Stomach smooth muscle (tissue), 2 donors: ENCODE measurements at regions not wholly inside any gene's neighbourhood (a gene's known extent, or its start where the extent isn't known, plus 50 kb on each side); places are given as distances from the start of the nearest gene placed in this dataset.
A peak's percentile ranks its signal among the peaks of the same experiment; 100 is the strongest.

Experiments used
- H3K27ac ChIP-seq: one replicate; pipeline ENCODE4 v1.7.0; 2013; ENCODE audit warnings: mild to moderate bottlenecking, low read length, inconsistent platforms
- H3K27me3 ChIP-seq, 2 donors: one replicate each; pipeline ENCODE4 v1.7.0; 2013; ENCODE audit warnings: low read length in 2 of 2; ENCODE audit not compliant: insufficient read depth in 2 of 2, control insufficient read depth in 1 of 2
- H3K36me3 ChIP-seq, 2 donors: one replicate each; pipeline ENCODE4 v1.7.0; 2013; ENCODE audit warnings: low read length in 2 of 2; ENCODE audit not compliant: control insufficient read depth in 2 of 2, insufficient read depth in 2 of 2
- H3K4me1 ChIP-seq: one replicate; pipeline ENCODE4 v1.7.0; 2013; ENCODE audit warnings: low read length; ENCODE audit not compliant: control insufficient read depth, insufficient read depth
- H3K4me3 ChIP-seq, 2 donors: one replicate each; pipeline ENCODE4 v1.7.0; 2013; ENCODE audit warnings: low read length in 2 of 2
- H3K9ac ChIP-seq, 2 donors: one replicate each; pipeline ENCODE4 v1.7.0; 2013; ENCODE audit warnings: low read length in 2 of 2, mild to moderate bottlenecking in 1 of 2
- H3K9me3 ChIP-seq, 2 donors: one replicate each; pipeline ENCODE4 v1.7.0; 2013; ENCODE audit warnings: low read length in 2 of 2; ENCODE audit not compliant: control insufficient read depth in 2 of 2
- donor health status: healthy.
- donor health status: Pancreatic carcinoma.

DNA sequence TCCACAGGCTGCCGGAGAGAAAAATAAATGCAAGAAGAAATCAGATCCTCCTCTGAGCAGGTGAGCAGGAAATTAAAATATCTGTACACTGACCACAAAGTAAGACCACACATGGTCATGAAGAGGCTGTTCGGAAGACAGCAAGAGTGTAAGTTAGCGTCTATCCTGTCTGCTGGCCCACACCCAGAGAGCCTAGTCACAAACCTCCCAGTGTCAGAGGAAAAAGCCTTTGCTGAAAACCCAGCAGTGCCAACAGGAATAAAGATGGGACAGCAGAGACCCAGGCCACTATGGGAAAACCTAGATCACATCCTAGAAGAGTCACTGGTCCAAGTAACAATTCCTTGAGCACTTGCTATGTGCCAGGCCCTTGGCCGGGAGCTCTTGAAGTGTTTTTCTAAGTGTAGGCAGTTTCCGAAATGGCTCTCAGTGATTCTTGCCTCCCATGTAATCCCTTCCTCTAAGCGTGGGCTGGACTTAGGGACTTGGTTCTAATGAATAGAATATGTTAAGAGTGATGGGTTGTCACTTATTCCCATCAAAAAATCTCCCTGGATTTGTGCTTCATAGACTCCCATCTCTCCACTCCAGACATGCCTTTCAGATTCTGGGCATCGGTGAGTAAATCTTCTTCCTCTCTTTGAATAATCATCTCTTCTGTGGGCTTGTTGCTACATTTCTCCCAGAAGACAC lies 110.9 kb upstream of the PKDCC start:
- H3K4me3 ChIP-seq: no peak overlapping the region
- no peaks in the 10 kb centered on the region for H3K27me3 ChIP-seq
- H3K9me3 ChIP-seq: no peaks in the 10 kb centered on the region
- no peak overlapping the region for H3K27ac ChIP-seq
- H3K9ac ChIP-seq: no peak overlapping the region
- peaks cover 19% of the 10 kb centered on the region for H3K4me1 ChIP-seq
- H3K36me3 ChIP-seq: no peaks in the 10 kb centered on the region

DNA sequence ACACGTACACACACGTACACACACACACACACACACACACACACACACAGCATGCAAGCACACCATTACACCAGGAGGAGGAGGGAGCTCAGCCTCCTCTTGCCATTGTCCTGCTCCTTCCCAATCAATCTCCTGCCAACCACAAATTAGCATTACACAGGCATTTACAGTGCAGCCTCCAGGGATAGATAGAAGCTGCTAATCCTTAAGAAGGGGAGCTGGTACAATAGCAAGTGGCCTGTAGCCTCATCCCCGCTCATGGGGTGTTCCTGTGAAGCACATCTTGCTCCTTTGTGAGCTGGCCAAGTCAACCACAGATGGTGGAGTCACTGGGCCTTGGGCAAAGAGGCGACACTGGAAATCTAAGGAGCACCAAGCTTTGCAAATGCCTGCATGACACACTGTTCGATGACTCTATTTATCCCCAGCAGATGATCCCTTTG lies 110.3 kb upstream of the PKDCC start:
- H3K9me3 ChIP-seq: no peaks in the 10 kb centered on the region
- H3K4me1 ChIP-seq: peaks cover 17% of the 10 kb centered on the region
- H3K27ac ChIP-seq: no peak overlapping the region
- no peaks in the 10 kb centered on the region for H3K27me3 ChIP-seq
- no peak overlapping the region for H3K9ac ChIP-seq
- no peak overlapping the region for H3K4me3 ChIP-seq
- H3K36me3 ChIP-seq: no peaks in the 10 kb centered on the region

DNA sequence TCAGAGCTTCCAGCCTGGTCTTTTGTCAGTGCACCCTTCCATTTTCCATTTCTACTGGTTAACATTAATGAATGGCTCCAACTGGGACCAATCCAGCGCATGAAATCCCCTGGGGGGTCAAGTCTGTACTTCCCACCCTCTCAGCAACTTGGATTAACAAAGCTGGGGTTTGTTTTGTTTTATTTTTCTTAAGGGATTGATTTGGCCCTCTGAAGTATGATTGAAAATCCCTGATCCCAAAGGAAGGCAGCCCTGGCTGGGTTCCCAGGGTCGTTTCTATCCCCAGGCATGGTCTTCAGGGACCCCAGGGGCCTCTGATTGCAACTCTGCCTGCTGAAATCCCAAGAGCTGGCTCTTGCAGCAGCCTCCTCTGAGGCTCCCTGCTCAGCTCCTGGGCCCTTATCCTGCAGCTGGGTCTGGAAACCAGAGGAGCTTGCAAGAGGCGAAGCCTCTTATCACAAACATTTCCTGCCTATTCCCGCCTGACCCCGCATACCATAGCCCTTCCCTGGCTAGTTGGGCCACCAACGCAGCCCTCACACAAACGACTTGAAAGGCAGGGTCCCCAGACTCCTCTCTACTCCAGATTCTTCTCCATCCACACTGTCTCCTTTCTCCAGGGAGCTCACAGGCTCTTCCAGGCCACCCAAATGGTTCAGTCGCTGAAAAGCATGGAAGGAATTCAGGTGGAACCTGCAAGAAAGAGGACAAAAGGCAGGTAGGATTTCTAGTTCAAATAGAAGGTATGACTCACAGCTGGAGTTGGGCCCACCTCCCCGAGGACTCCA lies 109.7 kb upstream of the PKDCC start:
- no peaks in the 10 kb centered on the region for H3K9me3 ChIP-seq
- H3K27me3 ChIP-seq: no peaks in the 10 kb centered on the region
- H3K9ac ChIP-seq: no peak overlapping the region
- peaks cover 17% of the 10 kb centered on the region for H3K4me1 ChIP-seq
- no peak overlapping the region for H3K4me3 ChIP-seq
- H3K27ac ChIP-seq: no peak overlapping the region
- H3K36me3 ChIP-seq: no peaks in the 10 kb centered on the region

DNA sequence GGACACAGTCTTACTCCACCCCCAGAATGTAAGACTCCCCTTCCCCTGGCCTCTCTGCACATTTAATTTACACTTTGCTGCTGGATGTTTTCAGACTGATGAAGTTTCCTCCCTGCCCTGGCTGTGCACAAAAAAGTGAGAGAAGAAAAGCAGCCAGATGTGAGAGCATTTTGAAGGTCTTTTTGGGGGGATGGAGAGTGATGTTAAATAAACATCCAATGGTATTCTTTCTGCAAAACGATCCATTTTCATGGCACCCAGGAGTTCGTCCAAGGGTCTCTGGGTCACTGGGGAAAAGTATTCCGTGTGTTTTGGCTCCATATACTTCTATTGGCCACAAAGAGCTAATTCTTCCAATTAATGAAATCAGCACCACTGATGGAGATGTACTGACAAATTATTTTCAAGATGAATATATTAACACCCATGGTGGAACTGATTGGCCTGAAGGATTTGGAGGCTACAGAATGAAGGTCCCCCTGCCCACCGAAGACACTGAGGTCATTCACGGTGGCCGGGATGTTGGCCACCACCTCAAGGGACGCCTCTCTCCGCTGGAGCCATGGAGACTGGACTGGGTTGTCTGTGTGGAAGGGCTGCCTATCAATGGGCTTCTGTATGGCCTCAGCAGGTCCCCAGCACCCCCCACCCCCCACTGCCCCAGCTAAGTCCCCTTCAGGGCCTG lies 107.6 kb upstream of the PKDCC start:
- no peak overlapping the region for H3K9ac ChIP-seq
- H3K9me3 ChIP-seq: no peaks in the 10 kb centered on the region
- H3K4me1 ChIP-seq: peaks cover 6% of the 10 kb centered on the region
- no peak overlapping the region for H3K27ac ChIP-seq
- no peak overlapping the region for H3K4me3 ChIP-seq
- H3K36me3 ChIP-seq: no peaks in the 10 kb centered on the region
- no peaks in the 10 kb centered on the region for H3K27me3 ChIP-seq

DNA sequence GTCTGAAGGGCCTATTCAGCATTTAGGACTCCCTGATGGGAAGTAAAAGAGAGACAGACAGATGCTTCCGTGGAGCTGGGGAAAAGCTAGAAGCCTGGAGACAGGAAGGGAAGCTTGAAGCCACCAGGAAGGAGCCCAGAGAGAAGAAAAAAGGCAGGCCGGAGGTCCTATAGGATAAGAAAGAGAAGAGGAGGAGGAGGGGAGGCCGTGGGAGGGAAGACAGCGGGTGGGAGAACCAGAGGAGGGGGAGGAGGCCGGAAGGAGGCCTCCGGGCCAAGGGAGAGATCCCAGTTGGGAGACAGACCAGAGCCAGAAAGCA lies 107.1 kb upstream of the PKDCC start:
- Histone ChIP-seq H3K9me3 (no peaks in the 10 kb centered on the region), H3K27me3 (no peaks in the 10 kb centered on the region), H3K4me3 (no peak overlapping the region), H3K27ac (no peak overlapping the region), H3K4me1 (peaks cover 6% of the 10 kb centered on the region), H3K36me3 (no peaks in the 10 kb centered on the region), H3K9ac (no peak overlapping the region)

DNA sequence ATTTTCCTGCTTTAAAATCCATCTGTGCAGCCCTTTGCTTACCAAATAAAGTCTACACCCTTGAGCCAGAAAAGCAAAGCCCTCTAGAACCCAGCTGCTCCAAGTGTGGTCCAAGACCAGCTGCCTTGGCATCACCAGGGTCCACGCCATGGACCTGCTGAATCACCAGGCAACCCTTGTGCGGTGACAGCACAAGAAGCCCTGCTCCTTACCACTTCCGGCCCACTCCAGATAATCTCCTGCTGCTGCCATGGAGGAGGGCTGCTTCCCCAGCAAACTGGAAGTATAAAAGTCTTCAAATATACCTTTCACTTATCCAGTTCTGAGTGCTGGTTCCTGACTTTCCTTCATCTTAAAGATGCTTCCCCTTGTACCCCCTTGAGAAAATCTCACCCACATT lies 106.0 kb upstream of the PKDCC start:
- Histone ChIP-seq H3K27ac (no peak overlapping the region), H3K36me3 (no peaks in the 10 kb centered on the region), H3K9me3 (no peaks in the 10 kb centered on the region), H3K9ac (no peak overlapping the region), H3K4me1 (peaks cover 6% of the 10 kb centered on the region), H3K4me3 (no peak overlapping the region), H3K27me3 (no peaks in the 10 kb centered on the region)

DNA sequence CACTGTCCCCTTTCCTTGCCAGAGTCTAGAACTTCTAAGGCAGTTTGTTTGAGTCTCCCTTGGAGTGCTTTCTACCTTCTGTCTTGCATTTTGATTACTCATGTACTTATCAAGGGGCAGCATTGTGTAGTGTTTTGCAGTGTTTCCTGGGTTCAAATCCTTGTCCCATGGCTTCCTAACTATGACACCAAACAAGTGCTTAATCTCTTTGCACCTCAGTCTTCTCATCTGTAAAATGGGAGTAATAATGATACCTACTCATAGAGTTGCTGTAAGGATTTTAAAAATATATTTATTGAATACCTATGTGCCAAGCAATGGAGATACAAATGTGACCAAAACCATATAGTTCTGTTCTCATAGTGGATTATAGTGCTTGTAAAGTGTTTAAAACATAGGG lies 105.5 kb upstream of the PKDCC start:
- no peak overlapping the region for H3K9ac ChIP-seq
- H3K27ac ChIP-seq: no peak overlapping the region
- H3K9me3 ChIP-seq: no peaks in the 10 kb centered on the region
- no peaks in the 10 kb centered on the region for H3K36me3 ChIP-seq
- H3K4me1 ChIP-seq: peaks cover 5% of the 10 kb centered on the region
- H3K27me3 ChIP-seq: no peaks in the 10 kb centered on the region
- no peak overlapping the region for H3K4me3 ChIP-seq

DNA sequence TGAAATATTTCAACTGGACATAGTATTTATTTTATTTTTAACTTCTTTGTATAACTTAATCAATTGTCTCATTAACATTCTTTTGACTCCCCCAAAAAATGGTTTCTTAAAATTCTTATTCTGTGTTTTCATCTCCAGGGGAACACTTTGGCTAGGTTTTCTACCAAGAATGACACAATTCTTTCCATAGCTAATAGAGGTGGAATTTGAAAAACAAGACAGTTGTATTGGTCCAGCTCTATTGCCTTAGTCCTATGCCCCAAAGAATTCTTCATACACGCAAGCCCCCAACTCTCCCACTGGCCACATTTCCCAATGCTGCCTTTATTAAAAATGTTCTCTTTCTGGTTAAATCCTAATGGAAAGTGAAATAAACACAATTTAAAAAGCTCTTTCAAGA lies 104.7 kb upstream of the PKDCC start:
- H3K9ac ChIP-seq: no peak overlapping the region
- no peaks in the 10 kb centered on the region for H3K27me3 ChIP-seq
- H3K4me3 ChIP-seq: no peak overlapping the region
- H3K27ac ChIP-seq: no peak overlapping the region
- no peaks in the 10 kb centered on the region for H3K9me3 ChIP-seq
- peaks cover 10% of the 10 kb centered on the region for H3K4me1 ChIP-seq
- no peaks in the 10 kb centered on the region for H3K36me3 ChIP-seq

DNA sequence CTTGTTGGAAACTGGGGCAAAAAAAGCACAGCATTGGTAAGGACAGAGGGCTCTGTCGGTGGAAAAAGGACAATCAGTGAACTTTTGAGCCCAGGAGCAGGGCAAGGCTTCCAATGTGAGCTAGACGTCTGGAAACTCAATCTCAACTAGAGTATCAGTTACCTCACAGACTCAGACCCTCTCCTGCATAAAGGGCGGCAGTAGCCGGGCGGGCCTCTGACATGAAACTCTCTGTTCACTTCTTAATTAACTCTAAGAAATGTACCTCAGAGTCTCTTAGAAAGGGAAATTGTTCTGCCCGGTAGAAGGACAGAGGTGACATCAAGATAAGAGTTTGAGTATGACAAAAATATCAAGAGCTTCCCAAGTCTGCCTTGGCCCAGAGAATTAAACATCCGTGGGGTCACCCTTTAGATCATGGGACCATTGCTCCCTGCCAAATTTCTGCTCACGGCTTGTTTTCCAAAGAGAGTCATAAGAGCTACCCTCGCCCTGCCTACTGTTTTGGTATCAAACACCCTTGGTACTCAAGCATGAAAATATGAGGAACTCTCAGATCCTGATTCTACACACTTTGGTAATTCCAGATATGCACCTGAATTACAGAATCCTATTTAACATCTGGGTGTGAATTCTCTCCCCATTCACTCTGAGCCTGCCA lies 103.5 kb upstream of the PKDCC start:
- Histone ChIP-seq H3K36me3 (no peaks in the 10 kb centered on the region), H3K4me1 (peaks cover 10% of the 10 kb centered on the region), H3K9me3 (no peaks in the 10 kb centered on the region), H3K27ac (no peak overlapping the region), H3K9ac (no peak overlapping the region), H3K4me3 (no peak overlapping the region), H3K27me3 (no peaks in the 10 kb centered on the region)

DNA sequence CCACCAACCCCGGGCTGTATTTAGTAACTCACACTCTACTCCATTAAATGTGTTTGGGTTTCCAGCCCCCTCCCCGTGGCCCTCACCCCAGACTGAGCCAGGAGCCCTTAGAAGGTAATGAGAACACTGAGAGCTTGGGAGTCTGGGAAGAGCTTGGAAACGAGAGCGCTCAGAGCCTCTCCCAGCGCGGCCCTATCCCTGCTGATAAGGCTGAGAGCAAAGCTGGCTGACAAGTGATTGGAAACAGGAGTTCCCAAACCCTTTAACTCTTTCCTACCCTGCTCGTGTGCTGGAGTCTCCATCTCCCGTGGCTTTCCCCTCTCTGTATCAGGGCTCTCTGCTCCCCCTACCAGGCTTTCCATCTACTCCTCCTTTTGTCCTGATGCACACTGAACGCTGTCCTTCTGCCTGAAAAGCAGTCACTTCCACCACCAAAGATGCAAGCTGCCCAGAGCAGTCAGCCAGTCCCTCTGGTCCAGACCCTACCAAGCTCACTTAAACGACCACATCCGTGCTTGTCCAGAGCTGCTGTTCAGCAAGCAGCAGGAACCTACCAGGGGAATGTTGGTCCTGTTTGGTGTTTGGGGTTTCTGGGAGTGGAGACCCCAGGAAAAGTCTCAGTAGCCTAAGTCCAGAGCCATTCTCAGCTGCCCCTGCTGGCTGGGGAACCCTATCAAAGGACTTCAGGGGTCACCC lies 100.0 kb upstream of the PKDCC start:
- peaks cover 10% of the 10 kb centered on the region for H3K4me1 ChIP-seq
- H3K4me3 ChIP-seq: peak overlapping the region in 1 of 2 donors; percentile 0
- no peaks in the 10 kb centered on the region for H3K9me3 ChIP-seq
- peak overlapping the region in 1 of 2 donors; percentile 47 for H3K9ac ChIP-seq
- H3K27me3 ChIP-seq: no peaks in the 10 kb centered on the region
- H3K27ac ChIP-seq: peak overlapping the region; percentile 70
- no peaks in the 10 kb centered on the region for H3K36me3 ChIP-seq
